ENCODE measurements at regions not wholly inside any gene's neighbourhood (a gene's known extent, or its start where the extent isn't known, plus 50 kb on each side); places are given as distances from the start of the nearest gene placed in this dataset.

GRCh38 chr1:30511991-30512913 lies 211.1 kb downstream of the MATN1 start:
- TF ChIP-seq CTCF (IDR thresholded peaks at IDR 0.05) (no peak), POLR2A (IDR thresholded peaks at IDR 0.05; ENCODE audit: low read depth) (no peak), POLR2AphosphoS5 (IDR thresholded peaks at IDR 0.05) (no peak), EP300 (IDR thresholded peaks at IDR 0.05) (no peak)

Measured in esophagus muscularis mucosa (tissue), 4 donors.